Daoy (cell line): ENCODE measurements at regions not wholly inside any gene's neighbourhood (a gene's known extent, or its start where the extent isn't known, plus 50 kb on each side); places are given as distances from the start of the nearest gene placed in this dataset.
A peak's percentile ranks its signal among the peaks of the same experiment; 100 is the strongest.
"Not testable (repeated sequence)": the region's sequence is repeated elsewhere in the genome, so short reads cannot be mapped to it uniquely, and the experiment has no call there.

ENCODE experiments used
- DNase-seq: peaks from one replicate; pipeline ENCODE4 v3.0.0-alpha.2; 2015; ENCODE audit warnings: low read depth

- DNase-seq = no peak
Measured at GRCh38 chr1:233790121-233790520, 114.4 kb upstream of the SLC35F3 start.

GRCh38 chr1:233790662-233791371 is 113.7 kb upstream of the SLC35F3 start:
- peak; percentile 64 for DNase-seq

DNA sequence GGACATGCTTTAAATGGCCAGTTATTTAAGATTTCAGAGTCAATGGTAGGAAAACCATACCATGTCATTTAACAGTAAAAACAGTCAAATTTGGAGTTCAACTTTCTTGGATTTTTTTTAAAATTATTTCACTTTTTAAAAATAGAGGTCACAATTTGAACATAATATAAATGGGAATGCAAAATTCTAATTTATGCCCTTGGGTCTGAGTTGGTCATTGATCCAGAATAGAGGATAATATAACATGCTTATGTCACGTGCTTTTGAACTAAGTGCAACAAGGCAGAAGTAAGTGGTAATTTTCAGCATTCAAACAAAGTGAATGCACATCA is 113.1 kb upstream of the SLC35F3 start:
- DNase-seq = no peak

DNA sequence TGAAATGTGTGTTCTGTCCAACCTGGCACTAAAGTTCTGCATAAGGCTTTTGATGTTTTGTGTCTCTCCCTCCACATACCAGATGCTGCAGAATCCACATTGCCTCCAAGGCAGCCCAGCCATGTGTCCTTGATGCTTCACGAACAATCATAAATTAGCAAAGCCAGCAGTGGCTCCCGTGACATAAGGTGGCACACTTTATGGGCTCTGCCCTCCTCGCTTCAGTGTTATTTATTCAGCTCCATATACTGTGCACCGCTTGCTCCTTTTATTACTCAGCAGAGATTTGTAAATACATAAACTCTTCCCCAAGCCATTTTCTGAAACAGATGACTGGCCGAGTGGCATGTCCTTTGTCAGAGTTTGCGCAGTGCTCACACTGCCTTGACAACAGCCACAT is 112.8 kb upstream of the SLC35F3 start:
- DNase-seq = no peak

DNA sequence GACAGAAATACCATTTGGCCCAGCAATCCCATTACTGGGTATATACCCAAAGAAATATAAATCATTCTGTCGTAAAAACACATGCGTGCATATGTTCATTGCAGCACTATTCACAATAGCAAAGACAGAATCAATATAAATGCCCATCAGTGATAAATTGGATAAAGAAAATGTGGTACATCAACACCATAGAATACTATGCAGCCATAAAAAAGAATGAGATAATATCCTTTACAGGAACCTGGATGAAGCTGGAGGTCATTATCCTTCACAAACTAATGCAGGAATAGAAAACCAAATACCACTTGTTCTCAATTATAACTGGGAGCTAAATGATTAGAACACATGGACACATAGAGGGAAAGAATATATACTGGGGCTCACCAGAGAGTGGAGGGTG is 109.6 kb upstream of the SLC35F3 start:
- DNase-seq = no peak

GRCh38 chr1:233796146-233796783 is 108.2 kb upstream of the SLC35F3 start:
- DNase-seq = no peak

DNA sequence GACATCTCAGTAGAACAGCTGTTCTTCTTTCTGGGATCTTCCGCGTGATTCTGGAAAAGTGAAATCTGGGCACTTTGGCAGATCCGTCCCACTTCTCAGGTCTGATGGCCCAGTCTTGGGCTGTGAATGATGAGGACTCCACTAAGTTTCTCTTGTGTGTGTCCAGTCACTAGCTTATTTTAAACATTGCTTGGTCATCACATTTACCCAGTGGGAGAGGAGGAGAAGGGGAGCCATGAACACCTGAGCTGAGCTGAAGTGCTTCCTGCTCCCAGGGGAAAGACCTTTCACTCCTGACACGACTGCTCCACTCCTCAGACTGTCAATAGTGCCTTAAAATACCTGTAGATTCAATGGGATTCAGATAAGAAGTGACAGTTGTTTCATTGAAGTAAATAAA is 101.9 kb upstream of the SLC35F3 start:
- no peak for DNase-seq

GRCh38 chr1:233805786-233806185 is 98.7 kb upstream of the SLC35F3 start:
- no peak for DNase-seq

- no peak for DNase-seq
Measured at GRCh38 chr1:233815357-233815756, 89.1 kb upstream of the SLC35F3 start.

GRCh38 chr1:233815865-233816264 is 88.6 kb upstream of the SLC35F3 start:
- no peak for DNase-seq

DNA sequence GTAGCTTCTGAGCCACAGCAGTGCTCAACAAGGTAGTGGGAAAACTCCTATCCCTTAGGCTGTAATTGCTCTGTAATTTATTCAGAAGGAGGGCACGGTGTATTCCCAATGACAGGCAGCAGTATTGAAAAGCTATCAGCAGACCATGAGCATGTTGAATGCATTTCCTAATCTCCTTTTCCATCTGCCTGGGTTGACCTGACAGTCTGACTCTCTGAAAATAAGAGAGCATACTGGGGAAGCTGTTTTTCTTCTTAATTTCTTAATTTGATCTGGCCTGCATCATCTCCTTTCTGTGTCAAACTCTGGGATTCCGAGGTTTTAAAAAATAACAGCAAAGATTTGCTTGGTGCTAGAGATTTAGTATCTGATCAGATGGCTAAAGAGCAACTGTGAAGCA is 88.1 kb upstream of the SLC35F3 start:
- no peak for DNase-seq

DNA sequence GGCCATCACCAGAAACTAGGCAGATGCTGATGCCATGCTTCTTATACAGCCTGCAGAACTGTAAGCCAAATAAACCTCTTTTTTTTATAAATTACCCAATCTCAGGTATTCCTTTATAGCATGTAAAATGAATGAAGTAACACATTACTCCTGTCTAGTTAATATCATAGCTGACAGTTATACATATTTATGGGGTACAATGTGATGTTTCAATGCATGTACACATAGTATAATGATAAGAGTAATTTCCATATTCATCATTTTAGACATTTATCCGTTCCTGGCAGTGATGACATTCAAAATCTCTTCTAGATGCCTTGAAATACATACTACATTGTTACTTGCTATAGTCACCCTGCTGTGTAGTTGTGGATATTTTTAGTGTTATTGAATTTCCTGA is 85.4 kb upstream of the SLC35F3 start:
- no peak for DNase-seq

GRCh38 chr1:233824179-233824578 is 80.3 kb upstream of the SLC35F3 start:
- DNase-seq = not testable (repeated sequence)

DNA sequence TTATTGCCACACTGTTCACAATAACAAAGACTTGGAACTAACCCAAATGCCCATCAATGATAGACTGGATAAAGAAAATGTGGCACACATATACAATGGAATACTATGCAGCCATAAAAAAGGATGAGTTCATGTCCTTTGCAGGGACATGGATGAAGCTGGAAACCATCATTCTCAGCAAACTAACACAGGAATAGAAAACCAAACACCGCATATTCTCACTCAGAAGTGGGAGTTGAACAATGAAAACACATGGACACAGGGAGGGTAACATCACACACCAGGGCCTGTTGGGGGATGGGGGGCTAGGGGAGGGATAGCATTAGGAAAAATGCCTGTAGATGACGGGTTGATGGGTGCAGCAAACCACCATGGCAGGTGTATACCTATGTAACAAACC is 76.5 kb upstream of the SLC35F3 start:
- DNase-seq = not testable (repeated sequence)

GRCh38 chr1:233828480-233828879 is 76.0 kb upstream of the SLC35F3 start:
- no peak for DNase-seq

- DNase-seq = no peak
Measured at GRCh38 chr1:233834609-233835008, 69.9 kb upstream of the SLC35F3 start.

GRCh38 chr1:233838207-233838606 is 66.3 kb upstream of the SLC35F3 start:
- not testable (repeated sequence) for DNase-seq

DNA sequence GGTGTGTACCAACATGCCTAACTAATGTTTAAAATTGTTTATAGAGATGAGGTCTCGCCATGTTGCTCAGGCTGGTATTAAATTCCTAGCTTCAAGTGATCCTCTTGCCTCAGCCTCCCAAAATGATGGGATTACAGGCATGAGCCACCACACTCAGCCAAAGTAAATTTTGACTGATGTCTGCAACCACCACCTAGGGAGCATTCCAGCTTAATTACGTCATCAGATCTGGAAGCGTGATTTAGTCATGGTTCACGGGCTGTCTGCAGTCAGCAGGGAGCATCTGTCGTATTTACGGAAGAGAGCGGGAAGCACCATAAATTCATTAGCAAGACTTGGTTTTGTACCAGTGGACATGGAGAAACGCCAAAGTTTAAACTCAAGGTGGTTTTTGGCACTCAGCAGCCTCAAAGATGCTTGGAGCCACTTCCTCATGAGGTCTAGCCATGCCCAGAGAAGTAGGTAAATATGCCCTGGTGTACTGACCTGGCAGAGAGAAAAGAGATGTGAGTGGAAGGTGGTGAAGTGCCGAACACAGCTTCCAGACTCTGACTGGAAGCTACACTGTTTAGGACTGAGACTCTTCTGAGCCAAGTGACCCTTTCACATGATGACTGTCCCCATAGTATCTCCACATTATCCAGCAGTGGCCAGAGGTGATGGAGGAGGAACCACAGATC is 60.8 kb upstream of the SLC35F3 start:
- DNase-seq = peak; percentile 82

- DNase-seq = no peak
Measured at GRCh38 chr1:233844275-233844674, 60.2 kb upstream of the SLC35F3 start.

- peak; percentile 40 for DNase-seq
Measured at GRCh38 chr1:233844692-233845091, 59.8 kb upstream of the SLC35F3 start.
